ENCODE measurements at regions not wholly inside any gene's neighbourhood (a gene's known extent, or its start where the extent isn't known, plus 50 kb on each side); places are given as distances from the start of the nearest gene placed in this dataset.

- TF ChIP-seq EZH2phosphoT487 (IDR thresholded peaks at IDR 0.05; ENCODE audit: low read depth, severe bottlenecking, unreplicated experiment) = no peak
- no peak for TF ChIP-seq CTCF (IDR thresholded peaks at IDR 0.05; ENCODE audit: poor library complexity)
Observed at GRCh38 chr5:89556215-89556913, 673.4 kb upstream of the MEF2C start.
